Stimulated activated CD4-positive, alpha-beta T cell treated with anti-CD3 and anti-CD28 coated beads, Interleukin-15, amount 100 ng/mL, for 48 hours (primary cell): ENCODE measurements at regions not wholly inside any gene's neighbourhood (a gene's known extent, or its start where the extent isn't known, plus 50 kb on each side); places are given as distances from the start of the nearest gene placed in this dataset.
"Not testable (repeated sequence)": the region's sequence is repeated elsewhere in the genome, so short reads cannot be mapped to it uniquely, and the experiment has no call there.

Source experiments
- DNase-seq, 2 donors: peaks; one replicate each; pipeline ENCODE4 v3.0.0-alpha.2; 2020; ENCODE audit warnings: low read depth in 2 of 2

- DNase-seq, result no peak
Measured at GRCh38 chr2:175606010-175606841, 395.8 kb downstream of the LNPK start.

GRCh38 chr2:175605640-175606009 is 396.4 kb downstream of the LNPK start:
- no peak for DNase-seq

- DNase-seq, result no peak
Measured at GRCh38 chr2:175601969-175602368, 400.1 kb downstream of the LNPK start.

GRCh38 chr2:175599966-175600831 is 401.9 kb downstream of the LNPK start:
- no peak for DNase-seq

GRCh38 chr2:175597286-175597685 is 404.8 kb downstream of the LNPK start:
- DNase-seq, result no peak

DNA sequence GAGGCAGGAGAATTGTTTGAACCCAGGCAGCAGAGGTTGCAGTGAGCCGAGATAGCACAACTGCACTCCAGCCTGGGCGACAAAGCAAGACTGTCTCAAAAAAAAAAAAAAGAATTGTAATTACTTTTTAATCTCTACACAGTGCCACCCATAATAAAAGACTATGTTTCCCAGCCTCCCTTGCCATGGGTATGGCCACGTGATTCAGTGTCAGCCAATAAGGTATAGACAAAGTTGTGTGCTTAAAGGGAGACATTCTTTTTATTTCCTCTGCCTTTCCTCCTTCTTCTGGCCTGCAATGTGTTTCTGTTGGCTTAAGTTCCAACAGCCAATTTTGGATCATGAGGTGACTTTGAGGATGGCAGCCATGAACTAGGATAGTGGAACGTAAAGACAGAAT is 406.9 kb downstream of the LNPK start:
- DNase-seq, result no peak

GRCh38 chr2:175593686-175594525 is 408.2 kb downstream of the LNPK start:
- not testable (repeated sequence) for DNase-seq

DNA sequence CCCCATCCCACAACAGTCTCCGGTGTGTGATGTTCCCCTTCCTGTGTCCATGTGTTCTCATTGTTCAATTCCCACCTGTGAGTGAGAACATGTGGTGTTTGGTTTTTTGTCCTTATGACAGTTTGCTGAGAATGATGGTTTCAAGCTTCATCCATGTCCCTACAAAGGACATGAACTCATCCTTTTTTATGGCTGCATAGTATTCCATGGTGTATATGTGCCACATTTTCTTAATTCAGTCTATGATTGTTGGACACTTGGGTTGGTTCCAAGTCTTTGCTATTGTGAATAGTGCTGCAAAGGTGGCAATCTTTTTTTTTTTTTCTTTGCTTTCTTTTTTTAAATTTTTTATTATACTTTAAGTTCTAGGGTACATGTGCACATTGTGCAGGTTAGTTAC is 406.7 kb upstream of the ATP5MC3 start:
- DNase-seq, result not testable (repeated sequence)

DNA sequence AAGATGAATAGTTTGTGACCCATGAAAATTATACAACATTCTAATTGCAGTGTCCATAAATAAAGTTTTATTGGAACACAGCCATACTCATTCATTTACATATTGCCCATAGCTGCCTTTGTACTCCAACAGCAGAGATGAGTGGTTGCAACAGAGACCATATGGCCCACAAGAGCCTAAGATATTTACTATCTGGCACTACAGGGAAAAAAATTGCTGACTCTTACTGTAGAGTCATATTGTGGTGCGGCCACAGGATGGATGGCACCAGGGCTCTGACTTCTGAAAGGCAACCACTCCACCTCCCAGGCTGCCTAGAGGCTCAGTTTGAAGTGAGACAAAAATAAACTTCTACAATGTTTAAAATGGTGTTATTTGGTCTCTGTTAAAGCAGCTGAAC is 404.0 kb upstream of the ATP5MC3 start:
- DNase-seq, result no peak

GRCh38 chr2:175580652-175581051 is 399.1 kb upstream of the ATP5MC3 start:
- no peak for DNase-seq

DNA sequence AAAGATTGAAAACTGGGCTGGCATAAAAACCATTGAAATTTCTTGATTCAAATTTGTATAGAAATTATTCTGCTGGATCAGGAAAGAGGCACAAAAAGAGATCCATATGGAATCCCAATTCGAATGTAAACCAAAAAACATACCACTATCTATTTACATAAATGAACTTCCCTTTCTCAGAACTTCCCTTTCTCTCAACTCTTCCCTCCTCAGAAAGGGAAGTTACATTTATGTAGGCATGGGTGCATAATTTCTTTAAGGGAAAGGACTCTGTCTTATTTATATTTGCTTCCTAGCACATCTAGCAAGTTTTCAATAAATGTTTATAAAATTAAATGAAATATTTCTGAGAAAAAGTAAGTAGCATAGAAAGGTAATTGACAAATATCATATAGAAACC is 398.1 kb upstream of the ATP5MC3 start:
- no peak for DNase-seq

DNA sequence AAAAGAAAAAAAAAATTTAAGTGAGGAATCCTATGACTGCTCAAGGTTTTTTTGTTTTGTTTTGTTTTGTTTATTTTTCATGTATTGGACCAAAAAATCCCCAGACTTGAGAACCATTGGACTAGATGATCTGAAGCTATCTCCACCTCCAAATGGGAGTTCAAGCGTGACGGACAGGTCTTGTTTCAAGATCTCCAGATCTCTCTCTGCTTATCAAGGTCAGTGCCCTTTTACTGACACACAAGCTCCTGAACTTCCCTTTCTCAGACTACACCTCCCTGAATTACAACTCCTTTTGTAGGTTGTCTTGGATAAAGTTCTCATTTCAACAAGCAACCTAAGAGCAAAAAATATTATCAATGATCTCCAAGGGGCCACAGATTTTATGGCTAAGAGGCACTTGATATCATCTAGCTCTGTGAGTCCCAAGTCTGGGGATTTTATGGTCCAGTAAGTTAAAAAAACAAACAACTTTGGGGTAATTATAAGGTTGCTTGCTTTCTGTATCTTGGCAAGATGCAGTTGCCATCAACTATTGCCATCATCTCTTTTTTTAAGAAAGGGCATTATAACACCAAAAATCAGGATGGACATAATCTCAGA is 396.0 kb upstream of the ATP5MC3 start:
- DNase-seq, result no peak

DNA sequence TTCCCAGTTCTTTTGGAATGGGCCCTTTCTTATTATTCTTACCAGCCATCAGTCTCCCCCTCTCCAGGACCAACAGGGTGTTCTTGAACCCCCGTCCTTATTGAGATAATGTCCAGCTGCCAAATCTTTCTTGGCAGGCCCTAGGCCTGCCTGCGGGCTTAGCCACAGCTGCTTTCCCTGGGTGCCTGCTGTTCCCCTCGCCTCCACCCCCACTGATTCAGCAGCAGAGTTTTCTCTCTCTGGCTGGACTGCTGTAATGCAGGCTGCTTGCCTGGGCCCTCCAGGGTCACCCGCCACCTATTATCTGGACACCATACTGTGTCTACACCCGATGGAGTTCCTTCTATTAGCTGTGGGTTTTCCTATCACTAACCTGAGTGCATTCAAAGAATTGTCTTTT is 395.4 kb upstream of the ATP5MC3 start:
- no peak for DNase-seq

GRCh38 chr2:175576270-175576669 is 394.8 kb upstream of the ATP5MC3 start:
- DNase-seq, result no peak

DNA sequence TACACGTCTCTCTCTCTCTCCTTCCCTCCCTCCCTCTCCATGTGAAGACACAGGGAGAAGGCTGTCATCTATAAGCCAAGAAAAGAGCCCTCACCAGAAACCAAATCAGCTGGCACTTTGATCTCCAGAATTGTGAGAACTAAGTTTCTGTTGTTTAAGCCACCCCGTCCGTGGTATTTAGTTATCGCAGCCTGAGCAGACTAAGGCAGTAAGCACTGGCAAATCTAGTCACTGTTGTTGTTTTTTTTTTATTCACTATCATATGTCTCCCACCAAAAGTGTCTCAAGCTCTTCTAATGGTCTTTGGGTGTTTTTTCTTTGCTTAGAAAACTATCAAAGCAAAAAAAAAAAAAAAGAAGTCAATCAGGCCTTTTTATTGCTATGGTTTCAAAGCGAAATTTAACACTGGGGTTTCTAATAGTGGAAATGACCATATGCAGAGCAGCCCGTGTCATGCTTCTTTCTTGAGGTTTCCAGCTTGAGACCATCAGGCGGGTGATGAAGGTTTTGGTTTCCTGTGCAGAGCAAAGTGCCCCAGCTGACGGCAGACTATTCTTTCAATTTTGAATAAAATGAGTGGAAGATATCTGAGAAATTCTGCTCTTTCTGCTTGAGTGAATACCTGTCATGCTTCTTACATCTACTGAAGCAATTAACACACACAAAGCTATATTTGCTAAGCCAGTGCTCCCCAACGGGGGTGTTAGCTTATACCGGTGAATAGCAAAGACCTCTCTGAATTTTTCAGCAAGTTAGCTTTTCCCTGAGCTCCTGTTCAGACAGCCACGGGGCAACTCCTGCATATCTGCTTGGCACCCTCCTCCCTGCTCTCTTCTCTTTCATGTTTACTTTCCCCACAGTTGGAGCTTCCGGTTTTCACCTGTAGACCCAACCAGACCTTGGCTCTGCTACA is 394.1 kb upstream of the ATP5MC3 start:
- DNase-seq, result no peak

- no peak for DNase-seq
Measured at GRCh38 chr2:175574069-175574468, 392.6 kb upstream of the ATP5MC3 start.

GRCh38 chr2:175571078-175571653 is 389.7 kb upstream of the ATP5MC3 start:
- no peak for DNase-seq

GRCh38 chr2:175568109-175568730 is 386.7 kb upstream of the ATP5MC3 start:
- DNase-seq, result no peak

- no peak for DNase-seq
Measured at GRCh38 chr2:175567435-175568061, 386.0 kb upstream of the ATP5MC3 start.
